ENCODE measurements at regions not wholly inside any gene's neighbourhood (a gene's known extent, or its start where the extent isn't known, plus 50 kb on each side); places are given as distances from the start of the nearest gene placed in this dataset.
"Not testable (repeated sequence)": the region's sequence is repeated elsewhere in the genome, so short reads cannot be mapped to it uniquely, and the experiment has no call there.

GRCh38 chr3:34056181-34056910, 257.9 kb downstream of the PDCD6IP start:
- H3K9me3 ChIP-seq (ENCODE audit: control insufficient read depth, low read length) = no peaks in the 10 kb centered on the region
- H3K4me3 ChIP-seq (ENCODE audit: insufficient read depth, low read depth, low read length) = no peak overlapping the region
- H3K36me3 ChIP-seq (ENCODE audit: control insufficient read depth, insufficient read depth, low read length) = no peaks in the 10 kb centered on the region
- H3K4me1 ChIP-seq (ENCODE audit: control insufficient read depth, insufficient read depth, low read length) = no peaks in the 10 kb centered on the region
- whole genome bisulfite sequencing, 2 experiments = 86 to 94% methylated on average over 2 to 3 of the region's 3 CpGs
- H3K27ac ChIP-seq (ENCODE audit: insufficient read depth, low read depth, low read length, poor library complexity, severe bottlenecking) = no peak overlapping the region
- H3K27me3 ChIP-seq (ENCODE audit: control insufficient read depth, insufficient read depth, low read length, poor library complexity, severe bottlenecking) = no peaks in the 10 kb centered on the region

- no peak overlapping the region for H3K27ac ChIP-seq (ENCODE audit: insufficient read depth, low read depth, low read length, poor library complexity, severe bottlenecking)
- no peak overlapping the region for H3K4me3 ChIP-seq (ENCODE audit: insufficient read depth, low read depth, low read length)
- H3K9me3 ChIP-seq (ENCODE audit: control insufficient read depth, low read length) = no peaks in the 10 kb centered on the region
- no peaks in the 10 kb centered on the region for H3K27me3 ChIP-seq (ENCODE audit: control insufficient read depth, insufficient read depth, low read length, poor library complexity, severe bottlenecking)
- H3K4me1 ChIP-seq (ENCODE audit: control insufficient read depth, insufficient read depth, low read length) = no peaks in the 10 kb centered on the region
- WGBS, 2 experiments = 94 to 95% methylated on average over 3 of the region's 3 CpGs
- H3K36me3 ChIP-seq (ENCODE audit: control insufficient read depth, insufficient read depth, low read length) = no peaks in the 10 kb centered on the region
Measured at GRCh38 chr3:34056951-34057390, 258.5 kb downstream of the PDCD6IP start.

- not testable (repeated sequence) for H3K4me1 ChIP-seq (ENCODE audit: control insufficient read depth, insufficient read depth, low read length); H3K4me3 ChIP-seq (ENCODE audit: insufficient read depth, low read depth, low read length); H3K27me3 ChIP-seq (ENCODE audit: control insufficient read depth, insufficient read depth, low read length, poor library complexity, severe bottlenecking); H3K27ac ChIP-seq (ENCODE audit: insufficient read depth, low read depth, low read length, poor library complexity, severe bottlenecking); H3K36me3 ChIP-seq (ENCODE audit: control insufficient read depth, insufficient read depth, low read length); H3K9me3 ChIP-seq (ENCODE audit: control insufficient read depth, low read length)
- 88 to 90% methylated on average over 1 of the region's 1 CpG for WGBS, 2 experiments
Measured at GRCh38 chr3:34060995-34061394, 262.6 kb downstream of the PDCD6IP start.

GRCh38 chr3:34065901-34066300, 267.5 kb downstream of the PDCD6IP start:
- H3K27me3 ChIP-seq (ENCODE audit: control insufficient read depth, insufficient read depth, low read length, poor library complexity, severe bottlenecking) = no peaks in the 10 kb centered on the region
- no peaks in the 10 kb centered on the region for H3K36me3 ChIP-seq (ENCODE audit: control insufficient read depth, insufficient read depth, low read length)
- H3K9me3 ChIP-seq (ENCODE audit: control insufficient read depth, low read length) = no peaks in the 10 kb centered on the region
- H3K27ac ChIP-seq (ENCODE audit: insufficient read depth, low read depth, low read length, poor library complexity, severe bottlenecking) = no peak overlapping the region
- no peak overlapping the region for H3K4me3 ChIP-seq (ENCODE audit: insufficient read depth, low read depth, low read length)
- H3K4me1 ChIP-seq (ENCODE audit: control insufficient read depth, insufficient read depth, low read length) = peaks cover 24% of the 10 kb centered on the region
- 89 to 95% methylated on average over 2 of the region's 2 CpGs for WGBS, 2 experiments

- Histone ChIP-seq H3K4me3 (ENCODE audit: insufficient read depth, low read depth, low read length) (no peak overlapping the region), H3K27ac (ENCODE audit: insufficient read depth, low read depth, low read length, poor library complexity, severe bottlenecking) (no peak overlapping the region), H3K36me3 (ENCODE audit: control insufficient read depth, insufficient read depth, low read length) (no peaks in the 10 kb centered on the region), H3K9me3 (ENCODE audit: control insufficient read depth, low read length) (no peaks in the 10 kb centered on the region), H3K27me3 (ENCODE audit: control insufficient read depth, insufficient read depth, low read length, poor library complexity, severe bottlenecking) (no peaks in the 10 kb centered on the region), H3K4me1 (ENCODE audit: control insufficient read depth, insufficient read depth, low read length) (peaks cover 24% of the 10 kb centered on the region)
- 90 to 100% methylated on average over 2 of the region's 2 CpGs for WGBS, 2 experiments
Measured at GRCh38 chr3:34066328-34066727, 267.9 kb downstream of the PDCD6IP start.

- Histone ChIP-seq H3K4me3 (ENCODE audit: insufficient read depth, low read depth, low read length) (no peak overlapping the region), H3K4me1 (ENCODE audit: control insufficient read depth, insufficient read depth, low read length) (peaks cover 24% of the 10 kb centered on the region), H3K27me3 (ENCODE audit: control insufficient read depth, insufficient read depth, low read length, poor library complexity, severe bottlenecking) (no peaks in the 10 kb centered on the region), H3K9me3 (ENCODE audit: control insufficient read depth, low read length) (no peaks in the 10 kb centered on the region), H3K27ac (ENCODE audit: insufficient read depth, low read depth, low read length, poor library complexity, severe bottlenecking) (peak overlapping the region; percentile 75), H3K36me3 (ENCODE audit: control insufficient read depth, insufficient read depth, low read length) (no peaks in the 10 kb centered on the region)
- WGBS, 2 experiments = 54 to 69% methylated on average over 2 of the region's 2 CpGs
Measured at GRCh38 chr3:34066999-34067398, 268.6 kb downstream of the PDCD6IP start.

GRCh38 chr3:34067536-34068051, 269.2 kb downstream of the PDCD6IP start:
- Histone ChIP-seq H3K4me3 (ENCODE audit: insufficient read depth, low read depth, low read length) (no peak overlapping the region), H3K27ac (ENCODE audit: insufficient read depth, low read depth, low read length, poor library complexity, severe bottlenecking) (peak overlapping the region; percentile 75), H3K27me3 (ENCODE audit: control insufficient read depth, insufficient read depth, low read length, poor library complexity, severe bottlenecking) (no peaks in the 10 kb centered on the region), H3K4me1 (ENCODE audit: control insufficient read depth, insufficient read depth, low read length) (peaks cover 24% of the 10 kb centered on the region), H3K36me3 (ENCODE audit: control insufficient read depth, insufficient read depth, low read length) (no peaks in the 10 kb centered on the region), H3K9me3 (ENCODE audit: control insufficient read depth, low read length) (no peaks in the 10 kb centered on the region)
- WGBS, 2 experiments = 73 to 78% methylated on average over 5 of the region's 5 CpGs

GRCh38 chr3:34068505-34068904, 270.1 kb downstream of the PDCD6IP start:
- WGBS, 2 experiments = 66 to 79% methylated on average over 7 of the region's 7 CpGs
- Histone ChIP-seq H3K4me3 (ENCODE audit: insufficient read depth, low read depth, low read length) (no peak overlapping the region), H3K4me1 (ENCODE audit: control insufficient read depth, insufficient read depth, low read length) (peaks cover 24% of the 10 kb centered on the region), H3K36me3 (ENCODE audit: control insufficient read depth, insufficient read depth, low read length) (no peaks in the 10 kb centered on the region), H3K9me3 (ENCODE audit: control insufficient read depth, low read length) (no peaks in the 10 kb centered on the region), H3K27me3 (ENCODE audit: control insufficient read depth, insufficient read depth, low read length, poor library complexity, severe bottlenecking) (no peaks in the 10 kb centered on the region), H3K27ac (ENCODE audit: insufficient read depth, low read depth, low read length, poor library complexity, severe bottlenecking) (no peak overlapping the region)

- no peak overlapping the region for H3K27ac ChIP-seq (ENCODE audit: insufficient read depth, low read depth, low read length, poor library complexity, severe bottlenecking)
- H3K27me3 ChIP-seq (ENCODE audit: control insufficient read depth, insufficient read depth, low read length, poor library complexity, severe bottlenecking) = no peaks in the 10 kb centered on the region
- no peaks in the 10 kb centered on the region for H3K36me3 ChIP-seq (ENCODE audit: control insufficient read depth, insufficient read depth, low read length)
- H3K4me3 ChIP-seq (ENCODE audit: insufficient read depth, low read depth, low read length) = no peak overlapping the region
- no peaks in the 10 kb centered on the region for H3K9me3 ChIP-seq (ENCODE audit: control insufficient read depth, low read length)
- WGBS, 2 experiments = 88 to 91% methylated on average over 6 of the region's 6 CpGs
- peaks cover 24% of the 10 kb centered on the region for H3K4me1 ChIP-seq (ENCODE audit: control insufficient read depth, insufficient read depth, low read length)
Measured at GRCh38 chr3:34070831-34071585, 272.6 kb downstream of the PDCD6IP start.

GRCh38 chr3:34072297-34072696, 273.9 kb downstream of the PDCD6IP start:
- WGBS, 2 experiments = 82 to 98% methylated on average over 1 to 2 of the region's 2 CpGs
- Histone ChIP-seq H3K9me3 (ENCODE audit: control insufficient read depth, low read length) (no peaks in the 10 kb centered on the region), H3K36me3 (ENCODE audit: control insufficient read depth, insufficient read depth, low read length) (no peaks in the 10 kb centered on the region), H3K4me3 (ENCODE audit: insufficient read depth, low read depth, low read length) (no peak overlapping the region), H3K4me1 (ENCODE audit: control insufficient read depth, insufficient read depth, low read length) (peaks cover 15% of the 10 kb centered on the region), H3K27me3 (ENCODE audit: control insufficient read depth, insufficient read depth, low read length, poor library complexity, severe bottlenecking) (no peaks in the 10 kb centered on the region), H3K27ac (ENCODE audit: insufficient read depth, low read depth, low read length, poor library complexity, severe bottlenecking) (no peak overlapping the region)

All from ectodermal cell (in vitro differentiated cells).